ENCODE measurements at regions not wholly inside any gene's neighbourhood (a gene's known extent, or its start where the extent isn't known, plus 50 kb on each side); places are given as distances from the start of the nearest gene placed in this dataset.

DNA sequence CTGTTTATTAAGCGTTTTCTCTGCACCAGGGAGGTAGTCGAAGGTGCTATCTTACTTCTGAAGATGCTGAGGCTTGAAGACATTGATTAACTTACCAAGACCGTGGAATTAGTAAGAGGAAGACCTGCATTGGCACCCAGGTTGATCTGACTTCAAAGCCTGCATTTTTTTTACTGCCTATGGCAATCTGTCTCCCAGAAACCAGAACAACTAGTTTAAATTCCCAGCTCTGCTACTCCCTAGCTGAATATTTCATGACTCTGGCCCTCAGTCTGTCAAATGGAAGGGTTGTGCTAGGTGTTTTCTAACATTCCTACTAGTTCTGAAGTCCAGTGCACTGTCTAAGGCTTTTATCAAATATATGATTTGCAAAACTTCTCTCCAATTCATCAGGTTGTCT lies 52.0 kb upstream of the GRAMD1B start:
- H3K27me3 ChIP-seq (replicated peaks; ENCODE audit: insufficient read depth), result no peaks in the 10 kb centered on the region
- intact Hi-C loops (cut with DNase I), result no loop called here
- no peaks in the 10 kb centered on the region for H3K36me3 ChIP-seq
- no peak for DNase-seq (ENCODE audit: low spot score)
- H3K9me3 ChIP-seq, result no peaks in the 10 kb centered on the region
- no peak overlapping the region for H3K27ac ChIP-seq
- WGBS, result 66% methylated on average over 3 of the region's 3 CpGs
- TF ChIP-seq POLR2AphosphoS5 (IDR thresholded peaks at IDR 0.05) (no peak), POLR2A (IDR thresholded peaks at IDR 0.05) (no peak)
- TF ChIP-seq, protein P1, sequence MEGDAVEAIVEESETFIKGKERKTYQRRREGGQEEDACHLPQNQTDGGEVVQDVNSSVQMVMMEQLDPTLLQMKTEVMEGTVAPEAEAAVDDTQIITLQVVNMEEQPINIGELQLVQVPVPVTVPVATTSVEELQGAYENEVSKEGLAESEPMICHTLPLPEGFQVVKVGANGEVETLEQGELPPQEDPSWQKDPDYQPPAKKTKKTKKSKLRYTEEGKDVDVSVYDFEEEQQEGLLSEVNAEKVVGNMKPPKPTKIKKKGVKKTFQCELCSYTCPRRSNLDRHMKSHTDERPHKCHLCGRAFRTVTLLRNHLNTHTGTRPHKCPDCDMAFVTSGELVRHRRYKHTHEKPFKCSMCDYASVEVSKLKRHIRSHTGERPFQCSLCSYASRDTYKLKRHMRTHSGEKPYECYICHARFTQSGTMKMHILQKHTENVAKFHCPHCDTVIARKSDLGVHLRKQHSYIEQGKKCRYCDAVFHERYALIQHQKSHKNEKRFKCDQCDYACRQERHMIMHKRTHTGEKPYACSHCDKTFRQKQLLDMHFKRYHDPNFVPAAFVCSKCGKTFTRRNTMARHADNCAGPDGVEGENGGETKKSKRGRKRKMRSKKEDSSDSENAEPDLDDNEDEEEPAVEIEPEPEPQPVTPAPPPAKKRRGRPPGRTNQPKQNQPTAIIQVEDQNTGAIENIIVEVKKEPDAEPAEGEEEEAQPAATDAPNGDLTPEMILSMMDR (IDR thresholded peaks at IDR 0.05), result no peak
- H3K4me1 ChIP-seq (replicated peaks), result no peaks in the 10 kb centered on the region
- H3K4me3 ChIP-seq, result no peak overlapping the region

GRCh38 chr11:123377355-123377754 lies 52.7 kb upstream of the GRAMD1B start:
- no peaks in the 10 kb centered on the region for H3K27me3 ChIP-seq (replicated peaks; ENCODE audit: insufficient read depth)
- TF ChIP-seq POLR2AphosphoS5 (IDR thresholded peaks at IDR 0.05), result no peak
- no peak for TF ChIP-seq POLR2A (IDR thresholded peaks at IDR 0.05)
- TF ChIP-seq, protein P1 (IDR thresholded peaks at IDR 0.05), result no peak
- no peaks in the 10 kb centered on the region for H3K9me3 ChIP-seq
- H3K4me1 ChIP-seq (replicated peaks), result no peaks in the 10 kb centered on the region
- DNase-seq (ENCODE audit: low spot score), result no peak
- no peak overlapping the region for H3K27ac ChIP-seq
- no peaks in the 10 kb centered on the region for H3K36me3 ChIP-seq
- 78% methylated on average over 5 of the region's 5 CpGs for WGBS
- intact Hi-C loops (cut with DNase I), result no loop called here
- no peak overlapping the region for H3K4me3 ChIP-seq

DNA sequence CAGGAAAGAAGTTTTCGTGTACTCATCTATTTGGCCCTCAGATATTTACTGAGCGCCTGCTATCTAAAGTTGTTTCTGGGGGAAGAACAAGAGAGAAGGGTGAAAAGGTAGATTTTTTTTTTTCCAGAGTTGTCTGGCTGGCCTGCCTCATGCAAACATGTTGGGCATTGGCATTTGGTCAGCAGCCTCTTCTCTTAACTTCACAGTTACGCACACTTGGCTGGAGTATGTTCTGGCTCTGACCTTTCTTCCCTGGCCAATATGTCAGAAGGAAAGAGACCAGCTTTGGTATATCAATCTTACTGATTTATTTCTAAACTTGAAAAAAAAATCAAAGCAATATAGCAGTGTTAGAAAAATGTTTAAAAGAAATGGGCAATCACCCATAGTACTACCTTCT lies 54.2 kb upstream of the GRAMD1B start:
- no peaks in the 10 kb centered on the region for H3K27me3 ChIP-seq (replicated peaks; ENCODE audit: insufficient read depth)
- no peaks in the 10 kb centered on the region for H3K36me3 ChIP-seq
- DNase-seq (ENCODE audit: low spot score), result no peak
- H3K4me1 ChIP-seq (replicated peaks), result no peaks in the 10 kb centered on the region
- H3K27ac ChIP-seq, result no peak overlapping the region
- no peak overlapping the region for H3K4me3 ChIP-seq
- intact Hi-C loops (cut with DNase I), result no loop called here
- no peak for TF ChIP-seq POLR2A (IDR thresholded peaks at IDR 0.05)
- TF ChIP-seq, protein P1 (IDR thresholded peaks at IDR 0.05), result no peak
- no peak for TF ChIP-seq POLR2AphosphoS5 (IDR thresholded peaks at IDR 0.05)
- 84% methylated on average over 3 of the region's 3 CpGs for WGBS
- no peaks in the 10 kb centered on the region for H3K9me3 ChIP-seq

DNA sequence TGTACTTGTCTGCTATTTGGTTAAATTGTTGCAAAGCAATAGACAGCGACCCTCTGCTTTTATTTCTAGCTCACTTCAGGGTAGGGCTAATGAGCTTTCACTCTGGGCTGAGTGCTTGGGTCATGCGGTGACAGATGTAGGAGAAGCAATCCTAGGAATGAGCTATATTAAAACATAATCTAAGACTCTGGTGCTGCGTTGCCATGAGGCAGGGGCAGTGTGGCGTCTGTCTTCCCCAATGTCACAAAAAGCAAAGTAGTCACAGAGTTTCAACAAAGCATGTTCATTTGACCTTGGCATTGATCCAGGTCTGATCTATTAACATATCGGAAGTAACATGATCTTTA lies 55.5 kb upstream of the GRAMD1B start:
- no peak for TF ChIP-seq POLR2AphosphoS5 (IDR thresholded peaks at IDR 0.05)
- TF ChIP-seq, protein P1 (IDR thresholded peaks at IDR 0.05), result no peak
- no peak for TF ChIP-seq POLR2A (IDR thresholded peaks at IDR 0.05)
- intact Hi-C loops (cut with DNase I), result no loop called here
- H3K9me3 ChIP-seq, result no peaks in the 10 kb centered on the region
- no peaks in the 10 kb centered on the region for H3K4me1 ChIP-seq (replicated peaks)
- no peak overlapping the region for H3K27ac ChIP-seq
- no peaks in the 10 kb centered on the region for H3K36me3 ChIP-seq
- H3K4me3 ChIP-seq, result no peak overlapping the region
- DNase-seq (ENCODE audit: low spot score), result no peak
- H3K27me3 ChIP-seq (replicated peaks; ENCODE audit: insufficient read depth), result no peaks in the 10 kb centered on the region
- 75% methylated on average over 5 of the region's 5 CpGs for WGBS

DNA sequence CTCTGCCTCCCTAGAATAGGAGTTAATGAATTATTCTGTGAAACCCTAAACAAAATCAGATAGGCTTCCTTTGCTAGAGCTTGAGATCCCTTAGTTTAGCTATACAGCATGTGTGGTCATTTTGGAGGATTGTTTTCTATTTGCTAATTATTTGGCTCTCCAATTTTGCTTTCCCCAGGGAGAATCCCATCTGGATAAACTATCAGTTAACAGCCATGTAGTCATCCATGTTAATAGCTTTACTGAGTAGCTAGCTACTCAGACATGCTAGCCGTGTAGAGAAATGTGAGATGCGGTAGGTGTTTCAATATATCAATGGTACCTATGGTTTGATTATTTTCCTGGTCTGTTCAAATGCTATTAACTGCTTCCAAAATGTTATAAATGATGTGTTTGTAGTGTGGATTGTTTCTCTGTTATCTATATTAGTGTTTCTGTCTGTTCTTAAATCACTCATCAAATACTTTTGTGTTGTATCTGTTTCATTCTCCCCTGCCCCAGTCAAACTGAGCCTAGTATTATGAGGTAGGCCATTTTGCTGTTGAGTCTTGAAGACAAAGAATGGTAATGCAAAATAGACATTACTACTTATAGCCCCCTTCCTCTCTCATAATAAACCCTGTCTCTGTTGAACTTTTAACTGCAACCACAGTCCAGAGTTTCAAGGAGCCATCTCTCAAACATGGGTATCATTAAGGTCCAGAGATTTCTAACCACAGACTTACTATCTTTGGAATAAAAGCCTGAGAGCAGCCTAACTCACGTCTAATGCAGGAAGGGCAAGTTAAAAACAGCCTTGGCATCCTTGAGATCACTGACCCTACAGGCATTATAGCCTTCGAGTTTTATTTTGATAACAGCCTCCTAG lies 56.1 kb upstream of the GRAMD1B start:
- DNase-seq (ENCODE audit: low spot score), result no peak
- Histone ChIP-seq H3K27ac (no peak overlapping the region), H3K4me1 (replicated peaks) (no peaks in the 10 kb centered on the region), H3K36me3 (no peaks in the 10 kb centered on the region), H3K27me3 (replicated peaks; ENCODE audit: insufficient read depth) (no peaks in the 10 kb centered on the region), H3K9me3 (no peaks in the 10 kb centered on the region), H3K4me3 (no peak overlapping the region)
- intact Hi-C loops (cut with DNase I), result no loop called here
- TF ChIP-seq POLR2A (IDR thresholded peaks at IDR 0.05) (no peak), POLR2AphosphoS5 (IDR thresholded peaks at IDR 0.05) (no peak)
- TF ChIP-seq, protein P1 (IDR thresholded peaks at IDR 0.05), result no peak
- WGBS, result 83% methylated on average over 4 of the region's 4 CpGs

Measured in prostate gland (tissue), 2 donors.